ENCODE measurements at regions not wholly inside any gene's neighbourhood (a gene's known extent, or its start where the extent isn't known, plus 50 kb on each side); places are given as distances from the start of the nearest gene placed in this dataset.
"Not testable (repeated sequence)": the region's sequence is repeated elsewhere in the genome, so short reads cannot be mapped to it uniquely, and the experiment has no call there.

DNA sequence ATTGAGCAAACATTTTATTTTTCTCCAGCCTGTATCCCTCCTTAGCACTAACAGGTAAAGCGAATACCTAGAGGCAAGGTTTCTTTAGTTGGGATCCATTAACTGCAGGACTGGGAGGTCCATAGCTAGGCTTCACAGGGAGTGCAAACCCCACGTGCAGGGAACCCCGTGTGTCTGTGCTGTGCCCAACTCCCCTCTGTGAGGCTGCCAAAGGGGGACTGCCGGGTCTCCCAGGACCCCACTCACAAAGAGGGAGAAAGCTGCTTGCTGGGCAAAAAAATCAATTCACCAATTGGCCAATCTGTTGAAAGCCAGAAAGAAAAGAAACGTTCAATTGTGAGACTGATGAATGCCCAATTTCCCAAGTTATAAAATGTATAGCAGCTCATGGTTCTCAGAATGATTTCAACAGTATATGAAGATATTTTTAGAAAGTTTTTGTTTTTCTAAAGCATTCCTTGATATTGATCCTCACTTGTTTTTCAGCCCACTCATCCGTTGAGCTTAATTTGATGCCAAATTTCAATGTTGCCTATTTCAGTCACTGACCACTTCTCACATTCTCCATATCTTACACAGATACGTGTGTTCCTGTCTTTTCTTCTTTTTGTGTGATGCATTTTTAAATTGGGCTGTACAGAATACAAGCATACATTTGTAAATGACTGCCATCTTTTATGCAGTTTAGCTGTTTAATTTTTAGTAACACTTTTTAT, 202.7 kb upstream of the PRSS58 start:
- DNase-seq, result no peak

DNA sequence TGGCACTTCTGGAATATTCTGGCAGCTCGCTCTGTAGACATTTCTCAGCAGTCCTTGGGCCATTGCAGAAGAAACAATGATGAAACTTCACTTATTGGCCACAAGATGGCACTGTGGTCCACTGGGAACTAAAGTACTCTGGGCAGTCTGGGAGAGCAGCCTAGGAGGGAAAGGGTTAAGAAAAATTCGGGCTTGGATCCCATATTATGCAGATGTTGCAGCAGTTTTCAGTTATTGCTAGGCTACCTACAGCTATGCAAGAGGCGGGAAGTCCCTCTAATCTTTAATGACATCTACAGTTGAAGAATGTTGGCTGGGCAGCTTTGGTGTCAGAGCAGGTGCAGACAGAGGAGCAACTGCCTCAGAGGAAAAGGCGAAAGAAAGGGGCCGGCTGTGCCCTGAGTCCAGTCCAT, 201.7 kb upstream of the PRSS58 start:
- DNase-seq, result no peak

DNA sequence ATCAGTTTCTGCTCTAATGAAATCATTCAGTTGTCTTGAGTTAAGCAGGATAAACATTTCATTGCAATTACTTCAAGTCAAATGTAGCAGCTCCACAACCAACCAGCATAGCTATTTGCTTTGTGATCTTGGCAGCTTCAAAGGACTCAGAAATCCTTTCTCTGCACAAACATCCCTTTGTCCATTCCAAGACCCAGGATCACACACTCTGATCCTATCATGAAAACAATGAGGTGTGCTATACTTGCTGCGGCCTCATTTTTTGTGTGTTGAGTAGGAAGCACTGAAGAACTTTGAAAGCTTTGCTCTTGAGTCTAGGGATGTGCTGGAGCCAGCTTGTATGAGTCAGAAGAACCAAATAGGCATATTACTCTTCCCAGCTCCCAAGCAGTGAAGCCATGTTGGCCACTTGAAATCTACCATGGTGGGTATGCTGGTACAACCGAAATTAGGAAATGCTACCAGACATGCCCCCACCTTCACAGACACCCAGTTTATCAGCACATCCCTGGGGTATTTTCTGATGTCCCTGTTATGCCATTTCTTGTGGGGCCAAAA, 199.4 kb upstream of the PRSS58 start:
- DNase-seq, result no peak

DNA sequence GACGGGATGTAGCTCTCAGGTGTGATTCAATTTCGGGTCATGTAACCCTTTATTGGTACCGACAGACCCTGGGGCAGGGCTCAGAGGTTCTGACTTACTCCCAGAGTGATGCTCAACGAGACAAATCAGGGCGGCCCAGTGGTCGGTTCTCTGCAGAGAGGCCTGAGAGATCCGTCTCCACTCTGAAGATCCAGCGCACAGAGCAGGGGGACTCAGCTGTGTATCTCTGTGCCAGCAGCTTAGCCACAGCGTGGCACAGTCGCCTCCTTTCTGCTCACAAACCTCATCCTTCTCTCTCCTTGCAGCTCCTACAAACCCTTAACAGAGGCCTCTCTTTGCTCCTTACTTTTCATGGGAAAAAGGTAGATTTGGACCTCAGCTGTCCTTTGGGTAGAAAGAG, 197.5 kb upstream of the PRSS58 start:
- no peak for DNase-seq

DNA sequence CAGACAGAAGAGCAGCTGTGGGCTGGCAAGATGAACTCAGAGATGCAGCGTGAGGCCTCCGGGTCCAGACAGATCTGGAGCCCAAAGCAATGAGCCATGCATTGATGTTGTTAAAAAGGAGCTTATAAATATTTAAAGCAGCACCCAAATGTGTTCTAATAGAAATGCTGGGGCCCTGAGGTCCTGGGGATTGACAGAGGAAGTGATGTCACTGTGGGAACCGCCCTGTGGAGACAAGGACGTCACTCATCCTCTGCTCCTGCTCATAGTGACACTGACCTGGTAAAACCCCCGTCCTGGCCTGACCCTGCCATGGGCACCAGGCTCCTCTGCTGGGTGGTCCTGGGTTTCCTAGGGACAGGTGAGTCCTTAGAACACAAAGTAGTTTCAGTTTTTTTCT, 197.0 kb upstream of the PRSS58 start:
- DNase-seq, result no peak

DNA sequence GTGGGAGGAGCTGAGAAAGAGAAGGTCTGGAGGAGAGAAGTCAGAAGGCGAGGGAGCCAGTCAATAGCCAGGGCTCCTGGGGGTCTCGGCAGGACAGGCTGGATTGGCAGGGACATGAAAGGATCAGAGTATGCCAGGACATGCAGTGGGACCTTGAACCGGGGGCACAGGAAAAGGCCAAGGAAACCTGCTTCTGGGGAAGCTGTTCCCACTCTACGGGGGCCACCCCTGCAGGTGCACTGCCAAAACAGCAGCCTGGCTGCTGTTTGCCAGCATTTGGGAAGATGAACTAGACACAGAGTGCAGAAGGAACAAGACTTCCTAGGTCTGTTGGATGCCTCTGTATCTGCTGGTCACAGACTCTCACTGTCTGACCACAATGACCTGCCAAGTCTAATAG, 194.9 kb upstream of the PRSS58 start:
- DNase-seq, result no peak

DNA sequence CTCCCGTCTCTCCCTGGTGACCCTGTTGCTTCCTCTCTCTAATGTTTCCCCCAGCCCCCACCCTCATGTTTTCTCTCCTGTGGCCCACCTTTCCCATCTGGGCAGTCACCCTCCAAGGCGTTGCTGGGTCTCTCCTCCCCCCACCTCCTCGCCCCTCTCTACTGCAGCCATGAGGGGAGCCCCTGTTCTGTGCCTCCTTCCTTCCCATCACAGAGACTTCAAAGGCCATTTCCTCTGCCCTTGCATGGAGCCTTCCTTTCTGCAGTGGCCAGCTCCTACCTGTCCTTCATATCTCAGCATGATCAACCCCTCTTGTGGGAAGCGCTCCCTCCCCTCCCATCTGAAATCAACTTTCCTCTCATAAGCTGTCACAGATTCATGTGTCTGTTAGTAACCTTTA, 194.0 kb upstream of the PRSS58 start:
- no peak for DNase-seq

DNA sequence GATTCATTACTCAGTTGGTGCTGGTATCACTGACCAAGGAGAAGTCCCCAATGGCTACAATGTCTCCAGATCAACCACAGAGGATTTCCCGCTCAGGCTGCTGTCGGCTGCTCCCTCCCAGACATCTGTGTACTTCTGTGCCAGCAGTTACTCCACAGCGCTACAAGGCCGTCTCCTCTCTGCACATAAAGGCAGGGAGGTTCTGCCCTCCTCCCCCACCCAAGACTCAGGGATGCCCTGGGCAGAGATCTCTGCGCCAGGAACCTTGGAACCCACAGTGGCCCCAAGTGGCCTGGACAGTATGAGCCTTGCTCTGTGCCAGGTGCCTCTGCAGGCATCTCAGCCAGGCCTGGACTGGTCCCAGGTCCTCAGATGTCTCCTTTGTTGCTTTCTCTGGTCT, 193.4 kb upstream of the PRSS58 start:
- DNase-seq, result no peak

DNA sequence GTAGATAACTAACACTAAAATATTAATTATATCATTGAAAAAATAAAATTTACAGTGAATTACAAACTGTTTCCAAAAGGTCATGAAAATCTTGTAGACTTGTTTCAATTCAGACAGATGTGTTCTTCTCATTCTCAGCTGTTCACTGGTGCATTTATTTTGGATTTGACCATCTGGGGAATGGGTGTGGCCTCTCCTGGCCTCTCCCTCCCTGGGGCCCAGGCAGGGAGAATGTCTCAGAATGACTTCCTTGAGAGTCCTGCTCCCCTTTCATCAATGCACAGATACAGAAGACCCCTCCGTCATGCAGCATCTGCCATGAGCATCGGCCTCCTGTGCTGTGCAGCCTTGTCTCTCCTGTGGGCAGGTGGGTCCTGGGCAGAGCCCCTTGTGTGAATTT, 192.8 kb upstream of the PRSS58 start:
- DNase-seq, result no peak

DNA sequence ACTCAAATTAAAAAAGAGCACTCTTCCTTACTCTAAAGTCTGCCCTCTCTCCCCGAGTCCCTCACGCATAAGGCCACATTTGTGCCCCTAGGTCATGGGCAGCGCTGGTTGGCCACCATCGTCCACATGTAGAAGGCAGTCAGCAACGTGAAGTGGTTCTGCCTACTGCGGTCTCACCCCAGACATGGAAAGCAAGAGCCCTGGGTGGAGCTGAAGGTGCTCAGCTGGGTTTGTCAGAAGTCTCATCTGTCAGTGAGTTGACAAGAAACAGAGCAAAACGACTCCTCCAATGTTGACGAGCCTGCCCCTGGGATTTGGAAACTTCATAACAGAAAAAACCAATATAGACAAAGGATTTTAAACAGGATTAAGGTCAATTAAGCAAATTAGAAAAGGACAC, 192.3 kb upstream of the PRSS58 start:
- DNase-seq, result no peak

DNA sequence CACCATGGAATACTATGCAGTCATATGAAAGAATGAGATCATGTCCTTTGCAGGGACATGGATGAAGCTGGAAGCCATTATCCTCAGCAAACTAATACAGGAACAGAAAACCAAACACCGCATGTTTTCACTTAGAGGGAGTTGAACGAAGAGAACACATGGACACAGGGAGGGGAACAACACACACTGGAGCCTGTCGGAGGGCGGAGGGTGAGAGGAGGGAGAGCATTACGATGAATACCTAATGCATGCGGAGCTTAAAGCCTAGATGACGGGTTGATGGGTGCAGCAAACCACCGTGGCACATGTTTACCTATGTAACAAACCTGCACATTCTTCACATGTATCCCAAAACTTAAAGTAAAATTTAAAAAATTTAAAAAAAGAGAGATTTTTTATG, 191.0 kb upstream of the PRSS58 start:
- DNase-seq, result not testable (repeated sequence)

DNA sequence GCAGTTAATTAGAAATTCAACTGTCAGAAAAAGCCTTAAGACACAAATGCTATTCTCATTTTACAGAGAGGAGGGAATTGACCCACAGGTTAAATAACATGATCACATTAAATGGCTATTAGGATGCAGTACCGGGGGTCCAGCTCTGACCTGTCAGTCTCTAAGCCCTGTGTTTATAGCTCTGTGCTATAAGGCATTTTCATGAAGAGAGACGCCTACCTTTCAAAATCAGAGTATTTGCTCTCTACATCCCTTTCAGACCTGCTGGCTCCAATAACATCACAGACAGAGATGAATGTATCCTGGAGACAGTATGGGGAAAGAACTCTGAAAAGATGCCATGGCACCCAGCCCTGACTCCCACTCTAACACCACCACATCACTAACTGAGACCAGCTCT, 189.9 kb upstream of the PRSS58 start:
- DNase-seq, result no peak

DNA sequence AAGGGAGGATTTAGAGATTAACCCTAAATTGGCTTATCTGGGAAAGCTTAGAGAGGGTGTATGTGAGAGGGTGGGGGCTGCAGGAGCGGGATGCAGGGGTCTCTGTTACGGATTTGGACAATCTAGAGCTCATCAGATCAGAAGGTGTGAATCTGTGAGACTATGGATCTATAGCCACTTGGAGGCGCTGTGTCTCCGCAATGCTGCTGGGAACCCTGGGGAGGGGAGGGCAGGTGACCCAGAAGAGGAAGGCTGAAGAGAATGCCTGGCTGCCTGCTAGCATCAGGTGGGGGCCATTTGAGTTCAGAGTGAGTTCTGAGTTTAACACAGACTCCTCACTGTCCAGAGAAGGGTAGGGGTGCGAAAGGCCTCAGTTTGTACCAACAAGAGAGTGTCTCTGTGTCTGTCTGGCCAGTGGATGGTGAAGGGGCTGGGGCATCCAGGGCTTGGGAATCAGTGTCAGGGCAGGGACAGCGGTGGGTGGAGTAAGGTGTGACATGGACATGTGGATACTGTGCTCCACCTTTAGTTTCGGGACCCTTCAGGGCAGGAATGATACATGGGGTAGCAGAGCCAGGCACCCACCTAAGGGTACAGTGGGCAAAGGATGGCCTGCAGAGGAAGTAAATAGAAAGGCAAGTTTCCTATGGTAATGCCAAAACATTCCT, 187.3 kb upstream of the PRSS58 start:
- DNase-seq, result no peak

DNA sequence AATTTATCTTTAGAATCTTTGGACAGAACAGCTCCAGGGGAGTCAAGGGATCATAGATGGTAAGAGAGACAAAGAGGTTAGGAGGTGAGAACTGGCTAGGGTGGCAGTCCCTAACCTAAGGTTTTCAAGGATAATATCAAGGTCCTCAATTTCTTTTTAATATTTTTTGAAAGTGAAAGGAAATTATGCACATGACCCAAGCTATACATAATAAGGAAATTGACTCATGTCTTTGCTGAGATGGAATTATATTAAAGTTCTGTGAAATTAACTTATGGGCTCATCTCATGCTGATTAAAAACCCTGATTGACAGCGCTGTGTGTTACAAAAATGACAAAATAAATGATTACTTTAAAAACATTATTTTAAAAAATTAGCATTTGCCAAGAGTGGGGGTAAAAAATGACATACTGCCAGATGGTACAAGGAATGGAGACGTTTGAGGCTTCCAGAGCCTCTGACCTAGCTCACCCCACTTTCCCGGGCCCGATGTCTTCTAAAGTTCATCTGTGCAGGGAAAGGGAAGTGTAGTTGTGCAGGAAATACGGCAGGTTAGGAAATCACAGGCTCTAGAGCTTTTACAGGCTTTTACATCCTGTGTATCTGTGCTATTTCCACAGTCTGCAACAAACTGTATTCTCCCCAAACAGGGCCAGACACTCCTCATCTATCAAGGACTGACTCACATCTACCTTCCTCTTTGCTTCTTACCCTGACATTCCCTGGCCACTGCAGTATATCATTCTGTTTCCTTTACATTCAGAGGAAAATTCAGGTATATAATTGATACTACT, 185.6 kb upstream of the PRSS58 start:
- no peak for DNase-seq

DNA sequence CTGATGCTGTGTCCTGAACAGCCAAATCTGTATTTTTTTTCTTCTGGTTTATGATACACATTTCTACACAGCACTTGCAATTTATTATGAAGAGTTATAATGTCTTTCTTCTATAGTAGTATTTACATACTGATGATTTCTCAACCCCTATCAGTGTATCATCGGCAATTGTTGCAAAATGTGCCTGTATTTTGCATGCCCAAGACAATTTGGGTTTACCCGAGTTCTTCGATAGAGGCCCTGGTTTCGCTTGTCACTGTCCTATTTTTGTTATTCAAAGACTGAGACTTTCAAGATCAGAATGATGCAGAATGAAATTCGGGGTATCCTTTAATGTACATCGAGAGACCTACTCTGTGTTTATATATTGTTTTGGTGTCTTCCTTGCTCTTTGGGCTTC, 184.5 kb upstream of the PRSS58 start:
- DNase-seq, result no peak

DNA sequence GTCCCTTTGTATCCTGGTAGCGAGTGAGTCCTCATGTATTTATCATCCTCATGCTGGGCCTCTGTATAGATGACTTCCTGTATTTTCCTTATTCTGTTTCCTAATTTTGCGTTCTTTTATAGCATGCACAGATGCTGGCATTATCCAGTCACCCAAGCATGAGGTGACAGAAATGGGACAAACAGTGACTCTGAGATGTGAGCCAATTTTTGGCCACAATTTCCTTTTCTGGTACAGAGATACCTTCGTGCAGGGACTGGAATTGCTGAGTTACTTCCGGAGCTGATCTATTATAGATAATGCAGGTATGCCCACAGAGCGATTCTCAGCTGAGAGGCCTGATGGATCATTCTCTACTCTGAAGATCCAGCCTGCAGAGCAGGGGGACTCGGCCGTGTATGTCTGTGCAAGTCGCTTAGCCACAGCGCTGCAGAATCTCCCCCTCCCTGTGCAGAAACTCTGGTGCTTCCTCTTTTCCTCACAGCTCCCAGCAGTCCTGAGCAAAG, 183.1 kb upstream of the PRSS58 start:
- no peak for DNase-seq

DNA sequence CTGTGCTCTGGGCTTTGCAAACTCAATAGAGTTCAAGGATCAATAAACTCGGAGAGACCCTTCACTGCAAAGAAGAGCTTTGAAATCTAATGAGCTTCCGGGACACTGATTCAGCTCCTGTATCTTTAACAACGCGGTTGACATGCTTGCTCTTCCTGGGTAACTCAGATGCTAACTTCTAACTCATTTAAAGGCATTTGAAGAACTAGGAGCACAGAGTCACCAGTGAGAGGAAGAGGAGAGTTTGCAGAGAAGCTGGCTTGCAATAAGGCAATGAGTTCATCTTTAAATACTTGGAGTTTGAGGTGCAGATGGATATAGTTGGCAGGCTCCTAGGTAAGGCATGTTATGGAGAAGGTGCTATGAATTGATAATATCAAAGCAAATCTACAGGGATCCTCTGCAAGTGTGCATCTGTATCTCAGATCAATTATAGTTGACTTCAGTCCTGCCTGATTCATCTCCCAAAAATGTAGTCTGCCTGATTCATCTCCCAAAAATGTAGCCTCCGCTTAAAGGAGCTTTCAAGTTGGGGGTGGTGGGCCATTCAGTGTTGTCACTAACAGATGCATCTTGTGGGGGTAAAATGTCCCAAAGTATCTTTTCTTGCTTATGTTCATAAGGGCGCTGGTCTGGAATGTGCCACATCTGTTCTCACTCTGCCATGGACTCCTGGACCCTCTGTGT, 182.5 kb upstream of the PRSS58 start:
- DNase-seq, result no peak

DNA sequence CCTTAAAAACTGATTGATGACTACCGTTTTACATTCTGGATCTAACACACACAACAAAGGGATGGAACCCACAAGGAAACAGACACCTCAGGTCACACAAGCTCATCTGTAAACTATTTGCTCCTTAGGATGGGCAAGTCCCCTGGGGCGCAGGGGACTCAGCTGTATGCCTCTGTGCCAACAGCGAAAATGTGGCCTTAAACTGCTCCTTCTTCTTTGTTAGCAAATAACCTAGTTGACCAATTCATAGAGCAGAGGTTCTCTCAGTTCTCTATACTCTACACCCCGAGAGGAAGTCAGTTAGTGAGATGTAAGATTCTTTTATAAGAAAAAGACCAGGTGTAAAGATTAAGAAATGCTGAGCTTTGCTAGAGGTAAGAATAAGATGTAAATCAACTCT, 181.9 kb upstream of the PRSS58 start:
- DNase-seq, result no peak

DNA sequence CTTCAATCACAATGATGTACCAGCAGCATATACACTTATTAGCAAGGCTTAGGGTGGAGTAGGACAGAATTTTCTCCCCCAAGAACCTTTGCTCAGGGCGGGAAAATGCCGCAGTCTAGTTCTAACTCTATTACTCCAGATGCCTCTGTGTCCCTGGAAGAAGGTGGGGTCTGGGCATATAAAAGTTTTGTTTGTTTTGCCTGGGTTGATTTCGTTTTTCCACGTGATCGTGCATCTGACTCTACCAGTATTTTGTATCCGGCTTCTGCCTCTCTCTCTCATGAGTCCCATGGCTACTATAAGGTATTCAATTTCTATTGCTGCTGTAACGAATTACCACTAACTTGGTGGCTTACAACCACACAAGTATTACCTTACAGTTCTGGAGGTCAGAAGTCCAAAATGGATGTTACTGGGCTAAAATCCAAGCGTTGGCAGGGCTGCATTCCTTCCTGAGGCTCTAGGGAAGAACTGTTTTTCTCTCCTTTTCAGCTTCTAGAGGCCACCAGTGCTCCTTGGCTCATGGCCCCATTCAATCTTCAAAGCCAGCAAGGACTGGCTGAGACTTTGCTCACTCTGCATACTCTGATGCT, 181.2 kb upstream of the PRSS58 start:
- DNase-seq, result no peak

DNA sequence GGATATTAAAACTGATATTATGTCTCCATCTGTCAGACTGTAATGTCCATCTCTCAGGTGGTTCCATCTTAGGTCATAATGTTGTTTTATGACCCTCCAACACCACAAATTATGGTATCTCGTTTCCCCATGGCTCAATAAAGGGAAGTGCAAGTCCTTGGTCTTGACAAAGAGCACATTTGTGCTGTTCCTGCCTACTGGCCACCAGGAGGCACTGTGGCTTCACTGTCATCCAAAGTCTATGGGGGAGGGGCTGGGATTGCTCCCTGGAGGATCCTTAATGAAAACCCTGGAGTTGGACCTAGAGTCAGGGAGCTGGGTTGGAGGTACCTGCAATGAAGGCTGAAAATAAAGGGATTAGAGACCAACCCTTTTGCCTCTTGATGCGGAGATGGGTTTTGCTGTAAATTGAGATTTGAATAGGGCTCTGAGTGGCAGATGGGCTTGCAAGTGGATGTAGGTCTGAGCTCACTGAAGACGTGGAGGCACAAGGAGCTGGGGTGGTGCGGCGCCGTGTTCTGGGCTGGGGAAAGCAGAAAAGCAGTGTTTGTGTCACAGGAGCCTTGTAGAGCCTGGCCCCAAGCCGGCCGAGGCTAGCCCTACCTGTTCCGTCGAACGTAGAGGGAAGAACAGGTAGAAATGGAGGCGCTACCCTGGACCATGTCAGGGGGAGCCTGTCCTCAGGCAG, 180.5 kb upstream of the PRSS58 start:
- no peak for DNase-seq

DNA sequence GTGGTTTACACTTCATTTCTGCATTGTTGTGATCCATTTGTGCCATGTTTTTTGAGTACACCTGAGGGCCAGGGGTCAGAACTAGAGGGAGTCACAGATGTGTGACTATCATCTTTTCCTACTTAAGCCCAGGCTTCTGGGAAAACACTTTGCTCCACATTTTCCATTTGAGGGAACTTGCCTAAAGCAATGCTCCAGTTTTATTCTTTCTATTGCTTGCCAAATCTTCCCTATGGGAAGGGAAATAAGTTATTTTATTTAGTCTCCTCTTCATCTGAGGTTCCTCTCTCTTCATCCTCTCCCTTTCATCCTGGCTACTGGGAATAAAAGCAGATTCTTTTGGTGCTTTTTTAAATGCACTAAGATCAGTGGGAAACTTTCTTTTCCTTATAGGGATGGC, 179.9 kb upstream of the PRSS58 start:
- no peak for DNase-seq

DNA sequence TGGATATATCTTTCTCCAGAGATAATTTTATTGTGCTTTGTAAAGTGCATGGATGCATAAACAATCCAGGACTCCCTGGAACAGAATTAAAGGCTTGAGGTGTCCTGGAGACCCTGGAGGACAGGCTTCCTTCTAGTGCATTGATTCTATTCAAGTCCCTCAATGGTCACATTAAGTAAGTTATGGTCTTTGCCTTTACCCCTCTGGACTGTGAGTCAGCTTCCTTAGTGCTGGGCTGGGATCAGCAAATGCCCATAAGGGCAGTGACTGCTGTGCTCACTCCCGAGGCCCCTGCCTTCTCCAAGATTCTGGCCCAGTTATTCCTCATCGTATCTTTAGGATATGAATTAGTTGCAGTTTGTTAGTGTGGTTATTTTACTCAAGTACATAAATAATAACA, 178.7 kb upstream of the PRSS58 start:
- DNase-seq, result no peak
